Memory B cell (primary cell): ENCODE measurements at regions not wholly inside any gene's neighbourhood (a gene's known extent, or its start where the extent isn't known, plus 50 kb on each side); places are given as distances from the start of the nearest gene placed in this dataset.

ENCODE experiments used
- ATAC-seq: fragments of 150-1000 bp; cut with Tn5 transposase; 2 replicates; pipeline ENCODE4 v1.10.0; 2021; ENCODE audit warnings: low read depth, mild to moderate bottlenecking, moderate library complexity
- DNase-seq, 2 donors: peaks; one replicate each; pipeline ENCODE4 v3.0.0; 2022; ENCODE audit warnings: low spot score in 2 of 2
- H3K27ac Mint-ChIP-seq: one replicate; pipeline ENCODE4 v1.8.0; 2022; ENCODE audit warnings: mild to moderate bottlenecking, moderate library complexity, mixed read lengths
- H3K27me3 Mint-ChIP-seq: one replicate; pipeline ENCODE4 v1.8.0; 2022; ENCODE audit warnings: mixed read lengths
- H3K36me3 Mint-ChIP-seq: one replicate; pipeline ENCODE4 v1.8.0; 2022; ENCODE audit warnings: mild to moderate bottlenecking, mixed read lengths
- H3K4me1 Mint-ChIP-seq: one replicate; pipeline ENCODE4 v1.8.0; 2022; ENCODE audit warnings: mixed read lengths
- H3K4me3 Mint-ChIP-seq: one replicate; pipeline ENCODE4 v1.8.0; 2022; ENCODE audit warnings: mild to moderate bottlenecking, moderate library complexity, mixed read lengths
- H3K9me3 Mint-ChIP-seq: one replicate; pipeline ENCODE4 v1.8.0; 2022; ENCODE audit warnings: mixed read lengths

- no peak overlapping the region for H3K27ac Mint-ChIP-seq
- DNase-seq = no peak
- peaks cover 8% of the 10 kb centered on the region for H3K27me3 Mint-ChIP-seq
- H3K9me3 Mint-ChIP-seq = peaks cover 4% of the 10 kb centered on the region
- H3K36me3 Mint-ChIP-seq = no peaks in the 10 kb centered on the region
- no peak overlapping the region for H3K4me3 Mint-ChIP-seq
- no peak for ATAC-seq
- H3K4me1 Mint-ChIP-seq = no peaks in the 10 kb centered on the region
Measured at GRCh38 chr5:141769671-141770070, 87.6 kb upstream of the ARAP3 start.

GRCh38 chr5:141767671-141768070 is 85.6 kb upstream of the ARAP3 start:
- Mint-ChIP-seq H3K4me3 (no peak overlapping the region), H3K9me3 (peaks cover 4% of the 10 kb centered on the region), H3K36me3 (no peaks in the 10 kb centered on the region), H3K27me3 (peaks cover 10% of the 10 kb centered on the region), H3K4me1 (no peaks in the 10 kb centered on the region), H3K27ac (no peak overlapping the region)
- ATAC-seq = no peak
- no peak for DNase-seq

GRCh38 chr5:141765896-141766551 is 84.0 kb upstream of the ARAP3 start:
- H3K27me3 Mint-ChIP-seq = peaks cover 10% of the 10 kb centered on the region
- H3K4me3 Mint-ChIP-seq = no peak overlapping the region
- ATAC-seq = no peak
- no peak overlapping the region for H3K27ac Mint-ChIP-seq
- no peak for DNase-seq
- no peaks in the 10 kb centered on the region for H3K4me1 Mint-ChIP-seq
- no peaks in the 10 kb centered on the region for H3K36me3 Mint-ChIP-seq
- peaks cover 4% of the 10 kb centered on the region for H3K9me3 Mint-ChIP-seq

- ATAC-seq = no peak
- Mint-ChIP-seq H3K9me3 (peaks cover under 1% of the 10 kb centered on the region), H3K4me3 (no peak overlapping the region), H3K27ac (no peak overlapping the region), H3K4me1 (peaks cover 2% of the 10 kb centered on the region), H3K36me3 (no peaks in the 10 kb centered on the region), H3K27me3 (peaks cover 10% of the 10 kb centered on the region)
- no peak for DNase-seq
Measured at GRCh38 chr5:141763541-141763940, 81.5 kb upstream of the ARAP3 start.

- H3K4me1 Mint-ChIP-seq = peaks cover 6% of the 10 kb centered on the region
- peak; percentile 47 for ATAC-seq
- no peak for DNase-seq
- peaks cover 16% of the 10 kb centered on the region for H3K27me3 Mint-ChIP-seq
- H3K9me3 Mint-ChIP-seq = no peaks in the 10 kb centered on the region
- no peak overlapping the region for H3K4me3 Mint-ChIP-seq
- no peak overlapping the region for H3K27ac Mint-ChIP-seq
- H3K36me3 Mint-ChIP-seq = no peaks in the 10 kb centered on the region
Measured at GRCh38 chr5:141762790-141763368, 80.8 kb upstream of the ARAP3 start.

- no peak overlapping the region for H3K4me3 Mint-ChIP-seq
- H3K4me1 Mint-ChIP-seq = peaks cover 6% of the 10 kb centered on the region
- peaks cover 20% of the 10 kb centered on the region for H3K27me3 Mint-ChIP-seq
- H3K9me3 Mint-ChIP-seq = no peaks in the 10 kb centered on the region
- ATAC-seq = no peak
- DNase-seq = no peak
- no peaks in the 10 kb centered on the region for H3K36me3 Mint-ChIP-seq
- H3K27ac Mint-ChIP-seq = no peak overlapping the region
Measured at GRCh38 chr5:141762316-141762715, 80.3 kb upstream of the ARAP3 start.

- H3K4me3 Mint-ChIP-seq = no peak overlapping the region
- ATAC-seq (no peak), DNase-seq (no peak)
- peaks cover 6% of the 10 kb centered on the region for H3K4me1 Mint-ChIP-seq
- H3K36me3 Mint-ChIP-seq = peaks cover 3% of the 10 kb centered on the region
- H3K9me3 Mint-ChIP-seq = no peaks in the 10 kb centered on the region
- no peak overlapping the region for H3K27ac Mint-ChIP-seq
- H3K27me3 Mint-ChIP-seq = peaks cover 31% of the 10 kb centered on the region
Measured at GRCh38 chr5:141760753-141761152, 78.7 kb upstream of the ARAP3 start.

- Mint-ChIP-seq H3K27ac (no peak overlapping the region), H3K9me3 (no peaks in the 10 kb centered on the region), H3K27me3 (peaks cover 33% of the 10 kb centered on the region), H3K4me1 (peaks cover 6% of the 10 kb centered on the region), H3K36me3 (peaks cover 3% of the 10 kb centered on the region), H3K4me3 (no peak overlapping the region)
- ATAC-seq = peak; percentile 45
- no peak for DNase-seq
Measured at GRCh38 chr5:141760193-141760592, 78.2 kb upstream of the ARAP3 start.

GRCh38 chr5:141758310-141758998 is 76.4 kb upstream of the ARAP3 start:
- H3K4me1 Mint-ChIP-seq = peaks cover 8% of the 10 kb centered on the region
- H3K27ac Mint-ChIP-seq = no peak overlapping the region
- no peaks in the 10 kb centered on the region for H3K9me3 Mint-ChIP-seq
- H3K4me3 Mint-ChIP-seq = no peak overlapping the region
- peaks cover 3% of the 10 kb centered on the region for H3K36me3 Mint-ChIP-seq
- peaks cover 39% of the 10 kb centered on the region for H3K27me3 Mint-ChIP-seq
- no peak for ATAC-seq
- no peak for DNase-seq

GRCh38 chr5:141757402-141757801 is 75.4 kb upstream of the ARAP3 start:
- Mint-ChIP-seq H3K9me3 (no peaks in the 10 kb centered on the region), H3K4me3 (no peak overlapping the region), H3K36me3 (peaks cover 3% of the 10 kb centered on the region), H3K4me1 (peaks cover 8% of the 10 kb centered on the region), H3K27me3 (peaks cover 44% of the 10 kb centered on the region), H3K27ac (no peak overlapping the region)
- no peak for ATAC-seq
- DNase-seq = no peak

GRCh38 chr5:141756196-141756595 is 74.2 kb upstream of the ARAP3 start:
- Mint-ChIP-seq H3K9me3 (no peaks in the 10 kb centered on the region), H3K4me3 (no peak overlapping the region), H3K27me3 (peaks cover 37% of the 10 kb centered on the region), H3K36me3 (peaks cover 3% of the 10 kb centered on the region), H3K4me1 (peaks cover 8% of the 10 kb centered on the region), H3K27ac (no peak overlapping the region)
- no peak for ATAC-seq
- DNase-seq = no peak

GRCh38 chr5:141753971-141754713 is 72.1 kb upstream of the ARAP3 start:
- H3K4me1 Mint-ChIP-seq = peaks cover 6% of the 10 kb centered on the region
- H3K4me3 Mint-ChIP-seq = no peak overlapping the region
- ATAC-seq (no peak), DNase-seq (no peak)
- no peak overlapping the region for H3K27ac Mint-ChIP-seq
- no peaks in the 10 kb centered on the region for H3K9me3 Mint-ChIP-seq
- peaks cover 3% of the 10 kb centered on the region for H3K36me3 Mint-ChIP-seq
- peaks cover 39% of the 10 kb centered on the region for H3K27me3 Mint-ChIP-seq

GRCh38 chr5:141753143-141753970 is 71.3 kb upstream of the ARAP3 start:
- H3K27me3 Mint-ChIP-seq = peaks cover 37% of the 10 kb centered on the region
- ATAC-seq = no peak
- no peaks in the 10 kb centered on the region for H3K9me3 Mint-ChIP-seq
- H3K27ac Mint-ChIP-seq = no peak overlapping the region
- no peak overlapping the region for H3K4me3 Mint-ChIP-seq
- DNase-seq = no peak
- peaks cover 3% of the 10 kb centered on the region for H3K36me3 Mint-ChIP-seq
- H3K4me1 Mint-ChIP-seq = peaks cover 5% of the 10 kb centered on the region
